Neural cell (in vitro differentiated cells): ENCODE measurements at regions not wholly inside any gene's neighbourhood (a gene's known extent, or its start where the extent isn't known, plus 50 kb on each side); places are given as distances from the start of the nearest gene placed in this dataset.

Source experiments
- H2AFZ ChIP-seq: fragments of 200-600, 300-800 bp; sonication (generic), shearing (Covaris generic); 2 replicates; pipeline ENCODE4 v1.6.0; 2014; ENCODE audit warnings: low read depth, mild to moderate bottlenecking, antibody characterized with exemption, low read length, moderate library complexity
- H3F3A ChIP-seq: fragments of 200-600 bp; shearing (Covaris generic); 2 replicates; pipeline ENCODE4 v1.6.1; 2016; ENCODE audit warnings: mild to moderate bottlenecking, moderate library complexity, mixed read lengths, antibody characterized with exemption, low read length; ENCODE audit not compliant: insufficient read depth, poor library complexity, severe bottlenecking
- H3K27ac ChIP-seq: fragments of 200-600, 300-800 bp; sonication (generic), shearing (Covaris generic); 2 replicates; pipeline ENCODE4 v1.5.1; 2014; ENCODE audit warnings: mild to moderate bottlenecking, low read length, moderate library complexity
- H3K27me3 ChIP-seq: fragments of 300-800, 200-600 bp; sonication (generic), shearing (Covaris generic); 2 replicates; pipeline ENCODE4 v1.6.0; 2014; ENCODE audit warnings: mild to moderate bottlenecking, low read depth, low read length, moderate library complexity; ENCODE audit not compliant: insufficient read depth
- H3K36me3 ChIP-seq: fragments of 300-800, 200-600 bp; sonication (generic), shearing (Covaris generic); 2 replicates; pipeline ENCODE4 v1.5.1; 2014; ENCODE audit warnings: mild to moderate bottlenecking, antibody characterized with exemption, low read length, moderate library complexity; ENCODE audit not compliant: insufficient read depth
- H3K4me2 ChIP-seq: fragments of 300-800, 200-600 bp; sonication (generic), shearing (Covaris generic); 2 replicates; pipeline ENCODE4 v1.6.0; 2014; ENCODE audit warnings: mild to moderate bottlenecking, low read length
- H3K4me3 ChIP-seq: fragments of 300-800, 200-600 bp; sonication (generic), shearing (Covaris generic); 2 replicates; pipeline ENCODE4 v1.5.1; 2014; ENCODE audit warnings: mild to moderate bottlenecking, low read length, moderate library complexity
- H3K79me2 ChIP-seq: fragments of 200-600 bp; shearing (Covaris generic); replicated peaks from 2 replicates; pipeline ENCODE4 v1.6.0; 2014; ENCODE audit warnings: mild to moderate bottlenecking, low read length, moderate library complexity; ENCODE audit not compliant: insufficient read depth
- H3K9ac ChIP-seq: fragments of 300-800, 200-600 bp; sonication (generic), shearing (Covaris generic); 2 replicates; pipeline ENCODE4 v1.6.1; 2016; ENCODE audit warnings: mild to moderate bottlenecking, low read length, mixed read lengths
- H3K9me2 ChIP-seq: fragments of 200-600 bp; shearing (Covaris generic); 2 replicates; pipeline ENCODE4 v1.6.1; 2016; ENCODE audit warnings: mild to moderate bottlenecking, low read length, mixed read lengths; ENCODE audit not compliant: insufficient read depth
- H3K9me3 ChIP-seq: fragments of 200-600, 300-800 bp; sonication (generic), shearing (Covaris generic); 2 replicates; pipeline ENCODE4 v1.6.1; 2016; ENCODE audit warnings: mild to moderate bottlenecking, mixed run types, low read length, moderate library complexity, mixed read lengths
- H4K20me1 ChIP-seq: fragments of 200-600 bp; shearing (Covaris generic); 2 replicates; pipeline ENCODE4 v1.6.1; 2016; ENCODE audit warnings: mild to moderate bottlenecking, mixed run types; ENCODE audit not compliant: insufficient read depth
- CTCF ChIP-seq: fragments of 450-650 bp; IDR thresholded peaks from 2 replicates; pipeline ENCODE4 v1.5.1; 2014; ENCODE audit warnings: antibody characterized with exemption, mild to moderate bottlenecking, moderate library complexity; ENCODE audit not compliant: poor library complexity, severe bottlenecking
- EP300 ChIP-seq: fragments of 450-650 bp; conservative IDR thresholded peaks from 2 replicates; pipeline ENCODE4 v1.6.1; 2014; ENCODE audit warnings: antibody characterized with exemption, mild to moderate bottlenecking, moderate library complexity; ENCODE audit not compliant: poor library complexity, severe bottlenecking
- EZH2 ChIP-seq: fragments of 200-600, 300-800 bp; shearing (Covaris generic), sonication (generic); IDR thresholded peaks from 2 replicates; pipeline ENCODE4 v1.6.1; 2014; ENCODE audit warnings: antibody characterized with exemption, low read length, borderline replicate concordance, mild to moderate bottlenecking; ENCODE audit not compliant: insufficient read depth, poor library complexity, severe bottlenecking
- MXI1 ChIP-seq: fragments of 450-650 bp; conservative IDR thresholded peaks from 2 replicates; pipeline ENCODE4 v1.6.1; 2014; ENCODE audit warnings: antibody characterized with exemption, mild to moderate bottlenecking; ENCODE audit not compliant: poor library complexity, severe bottlenecking
- RAD21 ChIP-seq: fragments of 450-650 bp; conservative IDR thresholded peaks from 2 replicates; pipeline ENCODE4 v1.6.1; 2014; ENCODE audit warnings: antibody characterized with exemption, mild to moderate bottlenecking, moderate library complexity
- REST ChIP-seq: IDR thresholded peaks from 2 replicates; pipeline ENCODE4 v1.6.1; 2012; ENCODE audit warnings: borderline replicate concordance
- SMC3 ChIP-seq: fragments of 450-650 bp; conservative IDR thresholded peaks from 2 replicates; pipeline ENCODE4 v1.6.1; 2014; ENCODE audit warnings: antibody characterized with exemption, mild to moderate bottlenecking, moderate library complexity; ENCODE audit not compliant: poor library complexity
- TAF1 ChIP-seq: IDR thresholded peaks from 2 replicates; pipeline ENCODE4 v1.6.1; 2012; ENCODE audit warnings: low read depth

- no peak for TF ChIP-seq TAF1
- Histone ChIP-seq H2AFZ (no peak overlapping the region), H3K27ac (no peak overlapping the region), H3K79me2 (no peaks in the 10 kb centered on the region), H3K4me2 (no peak overlapping the region), H4K20me1 (no peaks in the 10 kb centered on the region), H3K36me3 (no peaks in the 10 kb centered on the region), H3K4me3 (no peak overlapping the region), H3F3A (no peaks in the 10 kb centered on the region), H3K9ac (no peak overlapping the region), H3K9me3 (no peaks in the 10 kb centered on the region), H3K27me3 (no peaks in the 10 kb centered on the region), H3K9me2 (no peaks in the 10 kb centered on the region)
Observed at GRCh38 chr10:89873055-89873454, 171.7 kb downstream of the KIF20B start.

GRCh38 chr10:89875557-89875956 lies 174.2 kb downstream of the KIF20B start:
- no peaks in the 10 kb centered on the region for H3K9me2 ChIP-seq

More at GRCh38 chr10:89875557-89875956, 174.2 kb downstream of the KIF20B start:
- Histone ChIP-seq H3K27ac (no peak overlapping the region), H3K9me3 (no peaks in the 10 kb centered on the region), H3K4me2 (no peak overlapping the region), H3K79me2 (no peaks in the 10 kb centered on the region), H2AFZ (no peak overlapping the region), H3F3A (no peaks in the 10 kb centered on the region), H3K9ac (no peak overlapping the region), H3K27me3 (no peaks in the 10 kb centered on the region), H4K20me1 (no peaks in the 10 kb centered on the region), H3K36me3 (no peaks in the 10 kb centered on the region), H3K4me3 (no peak overlapping the region)
- TF ChIP-seq TAF1 (no peak), EZH2 (no peak), REST (no peak), RAD21 (no peak), CTCF (no peak), EP300 (no peak), SMC3 (no peak), MXI1 (no peak)
